HG03520 (cell line): ENCODE measurements at regions not wholly inside any gene's neighbourhood (a gene's known extent, or its start where the extent isn't known, plus 50 kb on each side); places are given as distances from the start of the nearest gene placed in this dataset.

ENCODE experiments used
- ATAC-seq: cut with Tn5 transposase; IDR thresholded peaks from one replicate; pipeline ENCODE4 v1.9.1; 2021; ENCODE audit warnings: mild to moderate bottlenecking, moderate library complexity; ENCODE audit not compliant: unreplicated experiment

DNA sequence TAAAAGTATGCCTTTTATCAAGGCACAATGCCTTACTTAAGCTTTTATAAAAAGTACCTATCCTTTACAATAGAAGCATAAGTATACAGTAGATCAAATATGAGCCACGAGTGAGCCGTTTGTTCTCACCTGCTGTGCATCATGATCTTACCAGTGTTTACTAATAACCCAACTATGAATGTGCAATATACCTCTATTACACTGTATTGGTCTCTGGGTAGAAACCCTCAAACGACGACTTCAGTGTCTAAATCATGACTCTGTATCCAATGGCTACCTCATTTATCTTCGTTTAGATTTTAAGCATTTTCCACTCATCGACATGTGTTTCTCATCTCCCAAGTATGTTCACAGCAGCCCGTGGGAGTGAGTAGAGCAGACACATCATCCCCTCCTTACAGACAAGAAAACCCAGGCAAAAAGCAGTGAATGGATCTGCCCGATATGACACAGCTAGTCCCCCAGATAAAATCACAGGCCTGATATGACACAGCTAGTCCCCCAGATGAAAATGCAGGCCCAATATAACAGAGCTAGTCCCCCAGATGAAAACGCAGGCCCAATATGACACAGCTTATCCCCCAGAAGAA is 279.8 kb downstream of the TNS1 start:
- no peak for ATAC-seq

DNA sequence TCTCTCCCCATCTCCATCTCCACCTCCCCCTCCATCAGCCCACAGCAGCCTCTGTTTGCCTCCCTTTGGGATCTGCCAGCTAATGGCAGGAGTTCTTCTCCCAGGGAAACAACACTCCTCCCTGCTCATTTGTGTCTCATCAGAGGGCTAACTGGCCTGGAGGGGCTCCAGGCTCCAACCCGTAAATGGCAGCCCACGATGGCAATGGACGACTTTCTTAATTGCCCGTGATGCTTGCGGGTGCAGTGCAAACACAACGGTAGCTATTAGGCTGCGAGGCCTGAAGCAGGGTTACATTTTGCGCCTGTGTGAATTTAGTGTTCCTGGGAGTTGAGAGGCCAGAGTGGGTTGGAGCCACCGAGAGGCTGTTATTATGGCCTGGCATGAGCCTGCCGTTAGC is 285.1 kb downstream of the TNS1 start:
- no peak for ATAC-seq

DNA sequence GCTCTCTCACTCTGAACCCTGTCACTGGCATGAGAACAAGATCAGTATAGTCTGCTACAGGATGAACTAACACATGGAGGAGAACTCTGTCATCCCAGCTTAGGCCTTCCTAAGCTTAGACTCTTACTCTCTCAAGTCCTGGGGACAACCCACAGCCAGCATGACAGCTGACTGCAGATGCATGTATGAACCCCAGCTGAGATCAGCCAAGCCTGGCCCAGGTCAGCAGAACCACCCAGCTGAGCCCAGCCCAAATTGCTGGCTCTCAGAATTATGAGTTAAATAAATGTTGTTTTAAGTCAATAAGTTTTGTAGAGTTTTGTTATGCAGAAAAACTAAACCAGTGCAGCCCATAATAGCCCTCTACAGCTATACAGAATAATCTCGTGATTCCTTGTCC is 287.3 kb downstream of the TNS1 start:
- no peak for ATAC-seq

DNA sequence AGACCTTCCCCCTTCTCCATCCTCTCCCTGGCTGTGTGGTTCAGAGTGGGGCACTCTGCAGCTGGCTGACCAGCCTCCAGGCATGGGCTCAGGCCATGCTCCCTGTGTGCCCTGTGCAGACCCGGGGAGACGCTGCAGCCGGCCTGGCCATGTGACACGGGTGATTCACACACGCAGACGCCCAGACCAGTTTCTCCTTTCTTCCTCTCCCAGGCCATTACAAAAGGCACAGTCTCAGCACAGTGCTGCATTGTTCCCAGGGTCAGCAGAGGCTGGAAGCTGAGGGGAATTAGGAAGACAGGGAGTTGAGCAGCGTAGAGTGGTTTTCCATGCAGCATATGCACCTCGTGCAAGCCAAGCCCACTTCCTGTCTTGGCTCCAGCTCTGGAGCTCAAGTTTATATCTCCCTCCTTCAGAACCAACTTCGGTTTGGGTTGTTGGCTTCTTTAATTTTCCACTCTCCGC is 288.5 kb downstream of the TNS1 start:
- ATAC-seq = no peak

DNA sequence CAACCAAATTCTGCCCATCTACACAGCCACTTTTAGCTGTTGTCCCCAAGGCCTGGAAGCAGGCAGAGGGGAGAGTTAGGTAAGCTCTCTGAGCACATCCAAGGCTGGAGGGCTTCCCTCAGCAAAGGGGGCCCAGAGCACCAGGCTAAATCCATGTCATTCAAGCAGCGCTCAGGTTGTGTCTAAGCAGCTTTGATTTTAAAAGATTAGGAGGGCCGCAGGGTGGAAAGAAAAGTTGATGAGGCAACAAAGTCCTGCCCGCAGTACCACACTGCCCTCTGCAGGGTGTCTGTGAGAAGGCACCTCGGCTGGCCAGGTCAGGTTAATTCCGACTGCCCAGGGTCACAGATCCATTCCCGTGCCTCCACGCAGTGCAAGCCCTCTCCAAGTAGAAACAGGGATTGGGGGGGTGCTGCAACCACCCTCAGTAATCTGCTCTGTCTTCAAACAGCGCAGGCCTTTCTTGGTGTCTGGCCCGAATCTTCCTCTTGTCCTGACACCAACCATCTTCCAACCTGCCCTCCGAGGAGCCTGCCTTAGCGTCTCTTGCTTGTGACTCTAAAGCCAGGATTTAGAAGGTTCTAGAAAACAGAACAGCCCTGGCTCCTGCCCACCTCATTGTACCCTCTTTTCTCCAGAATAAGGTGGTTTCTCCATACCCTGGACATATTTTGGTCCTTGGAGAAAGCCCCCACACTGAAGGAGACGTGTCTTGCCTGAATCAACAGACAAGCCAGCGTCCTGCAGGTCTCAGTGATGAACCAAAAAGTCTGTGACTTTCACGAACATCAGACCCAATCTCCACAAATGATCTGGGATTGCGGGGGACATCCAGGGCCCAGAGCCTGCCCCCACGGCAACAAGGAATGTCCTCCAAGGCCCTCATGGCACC is 289.2 kb downstream of the TNS1 start:
- ATAC-seq = no peak

DNA sequence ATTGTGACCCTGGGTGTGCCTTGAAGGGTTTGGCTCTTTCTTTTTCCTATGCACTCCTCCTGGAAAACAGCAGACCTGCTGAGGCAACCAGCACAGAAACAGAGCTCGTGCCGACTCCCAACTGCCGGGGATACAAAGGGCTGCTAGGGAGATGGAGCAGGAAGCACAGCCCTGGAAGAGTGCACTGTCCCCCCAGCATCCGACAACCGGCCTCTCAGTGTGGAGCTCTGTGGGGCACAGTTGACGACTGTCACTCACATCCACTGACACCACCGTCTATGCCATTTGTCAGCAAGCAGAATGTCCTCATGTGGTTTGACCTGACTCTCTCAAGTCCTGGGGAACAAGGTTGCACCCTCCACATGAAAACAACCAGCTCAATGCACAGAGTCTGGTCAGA is 290.4 kb downstream of the TNS1 start:
- ATAC-seq = no peak

DNA sequence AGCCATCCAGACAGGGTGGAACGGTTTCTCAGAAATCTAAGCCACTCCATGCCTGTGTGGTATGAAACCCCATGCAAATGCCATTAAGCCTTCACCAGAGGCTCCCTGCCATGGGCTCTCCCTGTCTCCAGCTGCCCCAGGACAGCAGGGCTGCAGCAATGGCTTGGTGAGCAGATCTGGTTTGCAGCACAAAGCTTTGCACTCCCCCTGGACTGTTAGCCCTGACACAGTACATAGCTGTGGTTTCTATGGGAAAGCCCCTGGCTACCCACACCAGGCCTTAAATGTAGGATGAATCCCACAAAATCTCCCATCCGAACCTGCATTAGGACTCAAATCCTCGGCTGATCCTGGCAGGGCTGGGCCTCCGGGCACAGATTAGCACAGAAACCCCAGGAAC is 291.6 kb downstream of the TNS1 start:
- ATAC-seq = no peak

DNA sequence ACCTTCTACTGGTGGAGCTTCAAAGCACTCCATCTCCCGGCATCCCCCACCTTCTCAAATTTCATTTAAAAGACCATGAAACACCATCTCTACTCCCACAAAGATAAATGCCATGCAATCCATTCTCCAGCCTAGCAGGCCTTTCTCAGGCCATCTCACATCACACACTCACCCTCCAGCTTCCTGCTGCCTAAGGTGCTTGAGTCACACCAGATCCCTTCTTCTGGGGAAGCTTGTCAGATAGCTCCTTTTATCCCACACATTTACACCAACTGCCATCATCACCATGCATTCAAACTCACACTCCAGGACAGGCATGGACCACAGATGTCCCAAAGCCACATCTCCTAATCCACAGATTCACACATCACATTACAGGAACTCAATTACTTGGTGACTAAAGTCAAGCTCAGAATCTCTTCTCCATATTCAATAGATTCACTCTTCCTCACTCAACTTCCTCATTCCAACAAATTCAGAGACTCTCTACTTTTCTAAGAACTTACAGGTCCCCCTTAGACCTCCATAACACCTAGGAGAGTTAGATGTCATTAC is 292.5 kb downstream of the TNS1 start:
- ATAC-seq = no peak

DNA sequence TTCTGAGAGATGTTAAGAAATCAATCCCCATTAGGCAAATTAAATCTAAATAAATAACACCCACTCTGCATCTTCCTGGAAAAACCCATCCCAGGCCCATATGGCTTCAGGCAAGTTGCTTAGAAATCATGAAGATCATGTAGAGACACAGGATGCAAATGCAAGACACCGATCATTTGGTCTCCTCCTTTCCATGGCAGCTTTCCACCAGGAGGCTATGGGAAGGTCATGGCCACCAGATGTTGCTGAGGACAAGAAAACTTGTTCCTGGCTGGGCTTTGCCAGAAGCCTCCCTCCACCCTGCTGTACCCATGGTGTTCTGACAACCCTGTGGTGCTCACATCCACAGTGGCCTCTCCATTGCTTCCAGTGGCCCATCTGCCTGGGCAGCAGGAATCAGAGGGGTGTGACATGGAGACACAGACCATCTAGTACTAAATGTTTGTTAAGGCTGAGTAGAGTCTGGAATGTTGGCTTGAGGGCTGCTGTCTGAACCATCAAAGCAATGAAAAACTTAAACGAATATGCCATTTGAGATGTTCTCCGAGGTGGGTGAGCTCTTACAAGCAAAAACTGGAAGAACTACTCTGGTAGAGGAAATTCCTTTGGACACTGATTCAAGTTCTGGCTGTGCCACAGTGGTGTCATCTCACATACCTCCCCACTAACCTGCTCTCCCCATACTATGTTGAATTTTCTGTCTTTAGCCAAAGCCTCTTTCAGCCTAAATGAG is 293.2 kb downstream of the TNS1 start:
- no peak for ATAC-seq

DNA sequence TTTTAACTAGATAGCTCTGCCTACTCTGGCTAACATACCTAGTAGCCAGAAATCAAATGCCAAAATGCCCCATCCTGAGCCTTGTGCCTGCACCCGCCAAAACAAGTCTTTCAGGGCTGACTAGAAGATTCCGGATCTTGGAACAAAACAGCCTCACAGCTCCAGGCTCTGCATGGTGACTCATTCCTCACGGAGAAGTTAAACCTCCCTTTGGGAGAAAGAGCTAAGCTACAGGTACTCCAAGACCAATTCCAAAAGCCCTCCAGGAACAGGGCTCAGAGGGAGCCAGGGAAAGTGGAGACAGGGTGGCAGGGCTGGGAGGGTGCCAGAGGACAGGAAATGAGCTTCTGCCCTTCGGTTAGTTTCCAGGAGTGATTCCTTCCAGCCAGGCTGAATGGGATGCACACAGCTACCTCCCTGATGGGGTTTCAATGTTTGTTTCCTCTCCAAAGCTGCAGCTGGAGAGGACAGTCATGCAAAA is 295.6 kb downstream of the TNS1 start:
- ATAC-seq = no peak

DNA sequence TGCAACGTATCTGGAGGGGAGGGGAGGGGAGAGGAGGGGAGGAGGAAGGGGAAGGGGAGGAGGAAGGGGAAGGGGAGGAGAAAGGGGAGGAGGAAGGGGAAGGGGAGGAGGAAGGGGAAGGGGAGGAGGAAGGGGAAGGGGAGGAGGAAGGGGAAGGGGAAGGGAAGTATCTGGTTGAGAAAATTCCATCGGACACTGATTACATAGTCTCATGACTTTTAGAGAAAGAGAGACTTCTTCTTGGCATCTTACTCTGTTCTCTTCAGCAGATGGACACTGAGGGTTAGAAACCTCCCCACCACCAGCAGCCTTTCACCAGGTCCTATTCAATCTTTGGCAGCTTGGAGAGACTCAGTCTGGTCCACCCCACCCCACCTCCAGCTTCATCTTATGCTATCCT is 296.3 kb downstream of the TNS1 start:
- no peak for ATAC-seq

DNA sequence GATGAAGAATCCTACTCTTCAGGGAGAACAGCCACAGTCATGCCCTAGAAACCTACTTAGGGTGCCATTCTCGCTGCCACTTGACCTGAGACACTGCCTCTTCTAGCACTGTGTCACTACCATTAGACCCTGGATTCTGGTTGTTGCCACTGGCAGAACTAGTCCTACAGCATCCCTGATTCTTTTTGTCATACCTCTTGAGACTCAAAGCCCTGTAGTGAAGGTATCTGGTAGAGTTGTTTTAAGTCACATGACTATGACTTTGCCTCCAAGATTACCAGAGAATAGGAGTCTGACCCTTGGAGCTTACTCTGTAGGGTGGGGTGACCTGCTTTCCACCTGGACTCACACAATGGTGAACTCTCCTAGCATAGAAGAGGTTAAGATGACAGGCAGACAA is 296.7 kb downstream of the TNS1 start:
- no peak for ATAC-seq

DNA sequence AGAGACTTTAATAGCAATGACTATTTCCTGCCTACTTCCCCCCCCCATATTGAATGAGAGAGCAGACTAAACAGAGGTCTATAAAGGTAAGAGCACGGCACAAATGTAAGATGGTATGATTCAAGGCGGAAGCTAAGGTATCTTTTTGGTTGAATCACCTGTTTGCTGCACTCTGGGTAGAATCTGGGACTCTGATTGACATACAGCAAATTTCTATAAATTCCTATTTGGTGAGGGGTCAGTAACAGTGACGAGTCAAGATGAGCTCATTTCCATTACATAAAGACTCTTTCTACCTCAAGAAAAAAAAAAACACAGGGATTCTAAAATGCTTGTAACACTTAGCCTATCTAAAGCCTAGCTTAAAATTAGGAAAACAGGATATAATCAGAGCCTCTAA is 297.3 kb downstream of the TNS1 start:
- ATAC-seq = no peak

DNA sequence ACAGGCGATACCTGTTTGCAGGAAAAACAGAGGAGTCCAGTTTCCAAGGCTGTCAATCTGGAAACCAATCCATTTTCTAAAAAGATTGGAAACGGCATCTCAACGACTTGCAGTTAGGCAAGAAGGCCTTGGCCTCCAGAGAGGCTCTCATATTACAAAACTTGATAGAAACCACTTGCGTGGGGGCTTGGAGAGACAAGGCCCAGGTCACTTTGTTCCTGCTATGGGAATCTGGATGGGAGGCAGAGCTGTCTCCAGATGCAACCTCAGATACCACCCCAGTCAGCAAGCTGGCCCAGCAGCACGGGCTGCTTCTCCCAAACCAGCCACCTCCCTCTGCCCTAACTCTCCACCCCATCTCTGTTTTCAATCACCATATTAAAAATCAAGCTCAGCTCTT is 298.8 kb downstream of the TNS1 start:
- no peak for ATAC-seq

DNA sequence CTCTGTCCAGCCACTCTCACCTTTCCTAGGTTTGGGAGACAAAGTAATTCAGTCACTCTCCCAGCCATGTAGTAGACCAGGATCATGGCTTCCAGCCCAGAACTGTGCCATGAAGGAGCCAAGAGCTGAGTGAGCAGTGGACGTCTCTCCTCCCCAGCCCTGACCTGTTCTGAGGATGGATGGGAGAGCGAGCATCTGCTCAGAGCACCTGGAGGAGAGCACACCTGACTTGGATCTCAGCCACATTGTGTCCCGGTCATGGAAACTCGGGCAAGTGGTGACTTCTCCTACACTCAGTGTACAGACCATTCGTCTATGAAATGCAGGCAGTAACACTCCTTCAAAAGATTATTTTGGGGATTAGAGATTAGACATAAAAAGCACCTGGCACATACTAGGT is 299.7 kb downstream of the TNS1 start:
- no peak for ATAC-seq

DNA sequence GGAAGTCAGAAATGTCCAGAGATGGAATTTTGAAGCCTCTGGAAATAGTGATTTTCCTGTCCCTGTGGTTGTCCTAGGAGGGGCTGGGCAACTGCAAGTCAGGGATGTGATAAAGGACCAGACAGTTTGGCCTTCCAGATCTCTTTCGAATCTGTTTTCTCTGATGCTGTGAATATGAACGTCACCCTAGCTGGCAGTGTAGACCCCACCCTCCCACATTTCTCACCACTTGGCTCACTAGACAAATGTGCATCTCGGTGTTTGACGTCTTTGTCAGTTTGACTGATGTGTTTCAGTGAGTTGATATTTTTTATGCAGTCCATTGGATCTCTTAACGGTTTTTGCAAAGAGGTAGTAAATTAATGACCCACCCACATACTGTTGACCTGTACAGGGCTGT is 301.2 kb downstream of the TNS1 start:
- no peak for ATAC-seq

DNA sequence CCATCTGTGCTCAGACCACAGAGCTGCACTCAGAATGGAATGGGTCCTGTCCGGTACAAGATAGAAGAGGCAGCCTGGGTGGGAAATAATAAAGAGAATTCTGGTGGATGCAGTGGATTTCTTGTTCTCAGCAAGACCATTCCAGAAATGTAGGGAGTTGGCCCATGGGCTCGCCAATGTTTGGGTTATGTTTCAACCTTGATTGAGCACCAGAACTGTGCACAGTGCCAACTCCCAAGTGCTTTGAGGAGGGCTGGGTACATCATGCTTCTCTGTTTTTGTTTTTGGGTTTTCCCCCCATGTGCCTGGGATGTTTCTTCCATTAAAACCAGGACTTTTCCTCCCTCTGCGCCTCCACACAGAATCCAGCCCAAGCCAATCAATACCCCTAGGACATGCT is 304.1 kb downstream of the TNS1 start:
- no peak for ATAC-seq

DNA sequence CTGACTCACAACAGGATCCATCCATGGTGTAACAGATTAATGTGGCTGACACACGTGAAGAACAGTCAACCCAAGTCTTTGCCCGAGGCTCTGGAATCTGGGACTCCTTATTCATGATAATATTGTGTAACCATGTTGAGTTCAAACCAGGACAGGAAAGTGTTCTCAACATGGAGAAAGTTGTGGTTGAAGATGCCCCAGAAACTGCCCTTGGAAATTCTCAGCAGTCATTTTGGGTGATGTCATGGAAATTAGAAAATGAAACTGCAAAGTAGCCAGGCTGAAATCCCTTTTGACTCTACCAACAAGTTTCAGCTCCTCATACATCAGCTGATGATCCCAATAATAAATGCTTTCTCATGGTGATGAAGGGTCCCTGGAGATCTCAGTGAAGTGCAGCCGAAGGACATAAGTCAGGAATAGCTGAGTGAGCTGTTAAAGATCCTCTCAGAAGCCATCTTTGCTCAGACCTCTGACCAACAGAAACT is 307.7 kb downstream of the TNS1 start:
- ATAC-seq = no peak

DNA sequence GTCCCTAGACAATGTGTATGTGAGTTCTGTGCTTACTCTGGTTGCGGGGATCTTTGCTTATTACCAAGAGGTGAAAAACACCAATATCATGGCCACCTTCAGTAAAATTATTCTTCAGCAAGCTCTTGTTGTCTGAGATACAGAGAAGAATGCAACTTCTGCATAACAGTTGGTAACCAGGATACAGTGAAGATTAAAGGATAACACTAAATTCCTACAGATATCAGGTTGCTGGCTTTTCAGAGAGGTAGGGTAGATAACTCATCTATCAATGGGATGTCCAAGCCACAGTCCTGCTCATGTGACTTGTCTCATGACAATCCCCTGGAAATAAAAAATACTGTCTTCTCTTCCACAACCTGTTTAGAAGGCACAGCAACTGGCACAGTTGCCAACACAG is 308.5 kb downstream of the TNS1 start:
- no peak for ATAC-seq

DNA sequence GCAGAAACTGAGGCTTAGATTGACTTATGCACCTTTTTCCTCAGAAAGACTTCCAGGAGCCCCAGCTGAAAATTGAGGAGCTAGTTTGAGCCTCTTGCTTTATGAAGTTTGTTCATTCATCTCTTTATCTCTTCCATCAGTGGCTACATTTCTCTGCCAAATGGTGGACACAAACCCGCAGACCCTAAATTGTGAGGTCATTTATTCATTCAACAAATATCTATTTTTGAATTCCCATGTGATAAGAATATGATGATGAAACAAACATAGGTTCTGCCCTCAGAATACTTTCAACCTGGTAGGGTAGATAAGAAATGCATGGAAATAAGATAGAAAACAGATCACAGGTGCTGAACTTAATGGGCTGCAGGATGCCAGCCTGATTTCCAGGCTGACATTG is 309.4 kb downstream of the TNS1 start:
- ATAC-seq = no peak

DNA sequence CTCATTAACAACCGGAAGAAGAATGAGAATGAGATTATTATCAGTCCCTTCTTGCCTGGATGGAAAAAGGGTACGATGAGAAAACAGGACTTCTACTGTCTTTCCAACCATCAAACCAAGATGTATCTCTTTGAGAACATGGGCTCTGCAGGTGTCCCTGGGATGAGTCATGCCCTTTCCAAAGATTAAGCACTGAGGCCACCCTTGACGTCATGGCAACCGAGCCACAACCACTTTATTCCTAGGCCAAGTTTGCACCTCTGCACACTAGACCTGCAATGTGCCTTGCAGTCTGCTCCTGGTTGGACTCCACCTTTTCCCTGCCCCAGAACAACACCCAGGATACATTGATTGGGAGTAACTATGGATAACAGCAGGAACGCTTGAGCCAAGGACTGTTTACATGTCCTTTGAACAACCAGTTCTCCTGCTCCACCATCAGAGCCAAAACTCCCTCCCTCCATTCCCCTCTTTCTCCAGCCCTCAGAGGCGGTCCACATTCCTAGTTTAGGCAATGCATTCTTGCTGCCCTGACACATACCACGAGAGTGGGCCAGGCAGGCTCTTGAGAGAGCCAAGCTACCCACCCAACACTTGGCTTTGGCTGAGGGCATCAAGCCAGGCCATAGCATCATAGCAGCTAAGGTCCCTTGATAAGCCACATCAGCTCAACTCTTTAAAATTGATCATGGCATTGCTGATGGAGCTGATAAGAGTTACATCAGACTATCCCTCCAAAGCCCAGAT is 310.7 kb downstream of the TNS1 start:
- no peak for ATAC-seq
